HEK293T (cell line): ENCODE measurements at regions not wholly inside any gene's neighbourhood (a gene's known extent, or its start where the extent isn't known, plus 50 kb on each side); places are given as distances from the start of the nearest gene placed in this dataset.

ENCODE experiments used
- CTCF ChIA-PET: fragments of 350-600 bp; formaldehyde crosslinking; extraction: SDS; loops from one replicate; lab custom pipeline; 2021; ENCODE audit warnings: antibody characterized with exemption, inconsistent platforms; lab: Yijun Ruan, JAX
- POLR2A ChIA-PET: fragments of 350-600 bp; formaldehyde crosslinking; extraction: SDS; loops from one replicate; lab custom pipeline; 2020; ENCODE audit warnings: antibody characterized with exemption, inconsistent platforms; lab: Yijun Ruan, JAX
- DNase-seq: peaks from one replicate; pipeline ENCODE4 v3.0.0; 2012; ENCODE audit warnings: mixed read lengths; ENCODE audit errors: extremely low spot score
- ARNT ChIP-seq: fragments of 450-650 bp; IDR thresholded peaks from 2 replicates; pipeline ENCODE4 v1.6.1; 2017; ENCODE audit warnings: mild to moderate bottlenecking
- BHLHE40 ChIP-seq: fragments of 450-650 bp; IDR thresholded peaks from 2 replicates; pipeline ENCODE4 v1.6.1; 2016; ENCODE audit warnings: mild to moderate bottlenecking, moderate library complexity, borderline replicate concordance
- CTBP1 ChIP-seq: fragments of 450-650 bp; IDR thresholded peaks from 2 replicates; pipeline ENCODE4 v1.6.1; 2016; ENCODE audit warnings: borderline replicate concordance
- ELF4 ChIP-seq: fragments of 450-650 bp; IDR thresholded peaks from 2 replicates; pipeline ENCODE4 v1.6.1; 2017; ENCODE audit warnings: antibody characterized with exemption
- FOXA1 ChIP-seq: fragments of 450-650 bp; IDR thresholded peaks from 2 replicates; pipeline ENCODE4 v1.6.1; 2016; ENCODE audit warnings: mild to moderate bottlenecking
- FOXK2 ChIP-seq: fragments of 450-650 bp; IDR thresholded peaks from 2 replicates; pipeline ENCODE4 v1.6.1; 2016; ENCODE audit warnings: mild to moderate bottlenecking
- FOXM1 ChIP-seq: fragments of 450-650 bp; IDR thresholded peaks from 2 replicates; pipeline ENCODE4 v1.6.1; 2017; ENCODE audit warnings: mild to moderate bottlenecking, borderline replicate concordance
- HDGF ChIP-seq: fragments of 450-650 bp; IDR thresholded peaks from 2 replicates; pipeline ENCODE4 v1.6.1; 2017; ENCODE audit warnings: antibody characterized with exemption, borderline replicate concordance
- L3MBTL2 ChIP-seq: fragments of 450-650 bp; conservative IDR thresholded peaks from 2 replicates; pipeline ENCODE4 v1.6.1; 2016; ENCODE audit warnings: mild to moderate bottlenecking
- LEF1 ChIP-seq: fragments of 450-650 bp; IDR thresholded peaks from 2 replicates; pipeline ENCODE4 v1.6.1; 2017; ENCODE audit warnings: mild to moderate bottlenecking, borderline replicate concordance
- NFRKB ChIP-seq: fragments of 450-650 bp; IDR thresholded peaks from 2 replicates; pipeline ENCODE4 v1.6.1; 2016; ENCODE audit warnings: mild to moderate bottlenecking, moderate library complexity
- SP1 ChIP-seq: fragments of 450-650 bp; IDR thresholded peaks from 2 replicates; pipeline ENCODE4 v1.6.1; 2017
- SUZ12 ChIP-seq: fragments of 450-650 bp; IDR thresholded peaks from 2 replicates; pipeline ENCODE4 v1.6.1; 2016; ENCODE audit warnings: mild to moderate bottlenecking
- TARDBP ChIP-seq: fragments of 450-650 bp; IDR thresholded peaks from 2 replicates; pipeline ENCODE4 v1.6.1; 2016
- ZNF384 ChIP-seq: fragments of 450-650 bp; IDR thresholded peaks from 2 replicates; pipeline ENCODE4 v1.6.1; 2016
- TF ChIP-seq, protein P1 (sequence below): fragments of 450-650 bp; IDR thresholded peaks from 2 replicates; pipeline ENCODE4 v1.6.1; 2016

DNA sequence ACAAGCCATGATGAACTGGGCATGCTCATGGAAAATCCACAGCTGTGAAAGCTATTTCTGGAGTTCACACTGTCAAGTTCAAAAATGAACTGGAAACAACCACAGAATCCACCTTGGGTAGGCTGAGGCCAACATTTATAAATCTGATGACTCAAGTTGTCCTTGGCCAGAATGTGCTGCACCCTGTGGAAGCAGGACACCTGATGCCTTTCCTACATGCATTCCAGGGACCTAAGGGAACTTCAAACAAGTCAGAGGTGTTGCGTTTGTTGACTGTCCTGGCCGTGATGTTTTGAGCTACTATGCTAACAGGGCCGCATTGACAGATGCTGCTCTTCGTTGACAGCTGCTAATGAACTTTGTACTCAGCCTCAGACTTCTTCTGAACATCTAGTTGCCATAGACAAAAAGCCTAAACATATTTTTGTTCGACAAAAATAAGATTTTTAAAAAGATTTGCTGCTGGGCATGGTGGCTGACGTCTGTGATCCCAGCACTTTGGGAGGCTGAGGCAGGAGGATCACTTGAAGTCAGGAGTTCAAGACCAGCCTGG, 127.9 kb upstream of the SLC45A1 start:
- no peak for TF ChIP-seq LEF1
- TF ChIP-seq NFRKB: no peak
- TF ChIP-seq CTBP1: no peak
- TF ChIP-seq, protein P1, sequence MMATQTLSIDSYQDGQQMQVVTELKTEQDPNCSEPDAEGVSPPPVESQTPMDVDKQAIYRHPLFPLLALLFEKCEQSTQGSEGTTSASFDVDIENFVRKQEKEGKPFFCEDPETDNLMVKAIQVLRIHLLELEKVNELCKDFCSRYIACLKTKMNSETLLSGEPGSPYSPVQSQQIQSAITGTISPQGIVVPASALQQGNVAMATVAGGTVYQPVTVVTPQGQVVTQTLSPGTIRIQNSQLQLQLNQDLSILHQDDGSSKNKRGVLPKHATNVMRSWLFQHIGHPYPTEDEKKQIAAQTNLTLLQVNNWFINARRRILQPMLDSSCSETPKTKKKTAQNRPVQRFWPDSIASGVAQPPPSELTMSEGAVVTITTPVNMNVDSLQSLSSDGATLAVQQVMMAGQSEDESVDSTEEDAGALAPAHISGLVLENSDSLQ: no peak
- no peak for TF ChIP-seq ARNT
- TF ChIP-seq BHLHE40: no peak
- no peak for TF ChIP-seq ELF4
- no peak for TF ChIP-seq ZNF384
- no peak for TF ChIP-seq HDGF
- TF ChIP-seq SP1: no peak
- TF ChIP-seq SUZ12: no peak
- TF ChIP-seq L3MBTL2: no peak
- no peak for TF ChIP-seq FOXK2
- TF ChIP-seq FOXM1: no peak
- no peak for TF ChIP-seq FOXA1
- no peak for TF ChIP-seq TARDBP
- ChIA-PET POLR2A (no interaction called here), CTCF (no interaction called here)
- no peak for DNase-seq

DNA sequence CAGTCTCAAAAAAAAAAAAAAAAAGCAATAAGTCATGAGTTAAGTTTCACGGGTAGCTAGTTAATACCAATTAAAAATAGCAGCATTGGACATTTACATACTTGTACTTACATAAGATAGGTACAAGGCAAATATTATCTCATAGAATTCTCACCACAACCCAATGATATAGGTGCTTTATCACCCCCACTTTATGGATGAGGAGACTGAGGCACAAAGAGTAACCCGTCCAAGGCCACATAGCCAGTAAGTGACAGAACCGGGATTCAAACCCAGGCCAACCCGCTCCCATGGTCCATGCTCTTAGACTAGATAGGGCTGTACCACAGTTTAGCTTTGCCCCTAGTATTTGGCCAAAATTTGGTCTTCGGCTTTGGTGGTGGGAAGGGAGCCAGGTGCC, 132.5 kb upstream of the SLC45A1 start:
- TF ChIP-seq TARDBP: no peak
- no peak for TF ChIP-seq ARNT
- no peak for TF ChIP-seq FOXA1
- TF ChIP-seq L3MBTL2: no peak
- no peak for TF ChIP-seq LEF1
- no peak for TF ChIP-seq ZNF384
- TF ChIP-seq FOXM1: no peak
- TF ChIP-seq SUZ12: no peak
- no peak for TF ChIP-seq SP1
- TF ChIP-seq BHLHE40: no peak
- CTCF ChIA-PET: interaction anchor here (0.6 kb wide), 1 partner anchor 453 kb away, joined by 3 read pairs; no protein-coding TSS in a partner anchor
- POLR2A ChIA-PET: no interaction called here
- no peak for DNase-seq

DNA sequence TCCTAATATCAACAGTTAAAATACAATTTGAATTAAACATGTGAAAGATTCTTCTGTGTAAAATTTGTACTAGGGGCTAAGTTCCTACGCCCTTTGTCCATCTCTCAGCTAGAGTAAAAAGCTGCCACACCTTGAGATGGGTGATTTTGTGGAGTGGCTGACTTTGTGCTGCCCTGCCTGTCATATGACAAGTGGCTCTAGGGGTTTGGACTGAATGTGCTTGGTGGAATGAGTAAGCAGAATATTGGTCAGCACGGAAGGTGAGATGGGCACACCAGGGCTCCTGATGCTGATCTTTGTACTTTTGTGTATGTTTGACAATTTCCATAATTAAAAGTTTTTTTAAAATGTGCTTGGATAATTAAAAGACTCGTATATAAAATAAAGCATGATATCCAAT, 133.6 kb upstream of the SLC45A1 start:
- POLR2A ChIA-PET: no interaction called here
- no peak for TF ChIP-seq CTBP1
- TF ChIP-seq TARDBP: no peak
- TF ChIP-seq HDGF: no peak
- TF ChIP-seq ELF4: no peak
- TF ChIP-seq NFRKB: no peak
- TF ChIP-seq BHLHE40: no peak
- TF ChIP-seq SP1: no peak
- TF ChIP-seq FOXA1: no peak
- no peak for TF ChIP-seq ZNF384
- TF ChIP-seq, protein P1: no peak
- no peak for TF ChIP-seq FOXM1
- no peak for TF ChIP-seq ARNT
- no peak for TF ChIP-seq LEF1
- TF ChIP-seq SUZ12: no peak
- no peak for TF ChIP-seq FOXK2
- no peak for TF ChIP-seq L3MBTL2
- CTCF ChIA-PET: no interaction called here
- DNase-seq: no peak

DNA sequence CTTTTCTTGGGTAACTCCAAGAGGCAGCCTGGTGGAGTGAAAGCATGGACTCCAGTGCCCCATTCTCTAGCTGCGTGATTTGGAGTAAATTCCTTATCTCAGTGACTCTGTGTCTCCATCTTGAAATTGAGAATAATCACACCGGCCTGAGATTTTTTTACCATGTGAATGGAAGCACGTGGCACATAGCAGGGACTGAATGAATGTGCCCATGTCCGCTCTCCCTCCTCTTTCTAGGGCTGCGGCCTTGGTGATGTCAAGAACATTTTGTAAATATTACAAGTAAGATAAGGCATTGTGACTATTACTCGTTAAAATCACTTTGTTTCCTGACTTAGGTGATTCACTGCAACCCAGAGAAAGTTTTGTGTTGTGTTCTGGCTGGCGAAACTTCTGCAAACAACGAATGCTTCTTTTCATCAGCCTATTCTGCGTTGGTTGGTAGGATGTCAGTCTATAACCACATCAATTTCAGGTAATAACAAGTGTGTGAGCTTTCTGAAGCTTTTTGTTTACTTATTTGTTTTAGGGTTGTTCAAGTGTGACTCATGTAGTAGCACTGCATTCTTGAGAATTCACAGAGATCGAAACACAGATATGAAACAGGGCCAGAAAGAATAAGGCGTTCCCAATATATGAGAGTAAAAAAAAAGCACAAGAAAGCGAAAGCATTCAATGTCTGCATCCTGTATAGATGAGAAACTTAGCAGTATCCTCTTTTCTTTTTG, 135.7 kb upstream of the SLC45A1 start:
- no peak for TF ChIP-seq BHLHE40
- TF ChIP-seq NFRKB: no peak
- no peak for DNase-seq
- CTCF ChIA-PET: interaction anchor here (0.6 kb wide), 1 partner anchor 159 kb away, joined by 3 read pairs; no protein-coding TSS in a partner anchor
- POLR2A ChIA-PET: no interaction called here

DNA sequence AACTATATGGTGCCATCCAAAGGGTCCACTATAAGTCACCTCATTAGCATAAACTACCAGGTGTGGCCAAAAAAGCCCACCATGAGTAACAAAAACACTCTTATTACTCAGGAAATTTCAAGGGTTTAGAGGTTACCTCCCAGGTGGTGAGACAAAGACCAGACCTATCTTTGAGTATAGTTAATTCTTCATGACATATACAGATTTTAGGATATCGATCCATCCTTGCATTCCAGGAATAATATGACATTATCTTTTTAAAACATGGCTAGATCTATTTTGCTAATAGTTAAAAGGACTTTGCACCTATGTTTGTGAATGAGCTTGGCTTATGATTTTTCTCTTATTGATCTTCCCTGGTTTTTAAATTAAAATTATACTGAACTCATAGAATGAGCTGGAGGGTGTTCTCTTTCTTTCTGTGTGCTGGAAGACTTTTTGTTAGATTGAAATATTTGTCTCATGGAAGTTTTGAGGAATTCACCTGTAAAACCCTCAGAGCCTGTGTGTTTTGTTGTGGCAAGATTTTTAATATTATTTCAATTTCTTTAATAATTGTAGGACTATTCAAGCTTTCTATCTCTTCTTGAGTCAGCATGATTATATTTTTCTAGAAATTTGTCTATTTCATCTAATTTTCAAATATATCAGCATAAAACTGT, 138.7 kb upstream of the SLC45A1 start:
- no peak for TF ChIP-seq ELF4
- no peak for TF ChIP-seq FOXM1
- no peak for TF ChIP-seq FOXA1
- TF ChIP-seq BHLHE40: no peak
- TF ChIP-seq L3MBTL2: no peak
- no peak for TF ChIP-seq NFRKB
- TF ChIP-seq FOXK2: no peak
- TF ChIP-seq ARNT: no peak
- no peak for TF ChIP-seq ZNF384
- no peak for TF ChIP-seq SUZ12
- no peak for TF ChIP-seq HDGF
- no peak for TF ChIP-seq SP1
- no peak for TF ChIP-seq CTBP1
- DNase-seq: no peak
- ChIA-PET POLR2A (no interaction called here), CTCF (no interaction called here)

GRCh38 chr1:8176279-8176678, 141.6 kb upstream of the SLC45A1 start:
- TF ChIP-seq CTBP1 (no peak), NFRKB (no peak), BHLHE40 (no peak), ARNT (no peak)
- TF ChIP-seq, protein P1: peak; percentile 52
- ChIA-PET CTCF (no interaction called here), POLR2A (no interaction called here)
- no peak for DNase-seq
